ENCODE measurements at regions not wholly inside any gene's neighbourhood (a gene's known extent, or its start where the extent isn't known, plus 50 kb on each side); places are given as distances from the start of the nearest gene placed in this dataset.
"Not testable (repeated sequence)": the region's sequence is repeated elsewhere in the genome, so short reads cannot be mapped to it uniquely, and the experiment has no call there.

DNA sequence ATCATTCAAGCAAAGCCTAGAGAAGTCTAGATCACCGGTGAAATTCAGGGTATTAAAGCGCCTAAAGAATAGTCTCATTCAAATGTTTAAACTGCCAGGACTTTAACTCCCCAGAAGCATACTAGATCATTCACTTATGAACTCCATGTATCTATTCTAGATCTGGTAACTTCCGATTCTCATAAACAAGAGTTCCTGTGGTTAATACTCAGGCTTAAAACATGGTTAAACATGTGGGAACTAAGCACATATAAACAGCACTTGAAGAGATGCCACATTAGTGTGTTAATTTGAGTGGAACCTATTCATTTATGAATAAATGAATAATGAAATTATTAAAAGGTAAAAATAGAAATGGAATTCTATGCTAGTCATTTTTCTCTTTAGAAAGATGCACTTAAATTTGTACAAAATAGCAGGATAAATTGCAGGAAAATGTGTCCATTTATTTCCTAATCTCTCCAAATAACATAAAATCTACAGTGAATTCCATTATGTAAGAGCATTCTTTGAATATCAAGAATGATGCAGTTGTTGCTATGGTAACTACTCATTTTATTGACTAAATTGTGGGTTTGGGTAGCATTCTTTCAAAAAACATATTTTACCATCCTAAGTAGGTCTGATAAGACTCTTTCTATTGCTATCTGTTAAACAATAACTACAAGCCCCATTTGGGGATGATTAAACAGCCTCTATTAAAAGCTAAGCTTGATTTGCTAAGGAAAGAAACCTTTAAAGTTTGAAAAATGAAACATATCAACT is 147.6 kb upstream of the TMEM168 start:
- DNase-seq (ENCODE audit: low read depth in 2 of 2) = no peak

DNA sequence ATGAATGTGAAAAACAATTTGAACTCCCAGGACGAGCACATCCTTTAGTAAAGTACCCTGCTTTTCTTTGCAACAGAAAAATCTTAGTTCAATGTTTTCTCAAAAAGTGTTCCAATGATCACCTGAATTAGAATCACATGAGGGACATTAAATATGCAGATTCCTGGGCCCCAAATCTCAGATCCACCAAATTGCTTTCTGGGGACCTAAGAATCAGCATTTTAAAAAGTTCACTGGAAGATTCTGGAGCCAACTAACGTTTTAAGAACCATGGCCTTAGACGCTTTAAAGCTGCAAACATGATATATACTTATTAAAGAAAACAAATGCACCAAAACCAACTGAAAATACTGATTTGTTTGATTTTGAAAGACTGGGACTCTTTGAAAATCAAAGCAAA is 143.4 kb upstream of the TMEM168 start:
- DNase-seq (ENCODE audit: low read depth in 2 of 2) = no peak

DNA sequence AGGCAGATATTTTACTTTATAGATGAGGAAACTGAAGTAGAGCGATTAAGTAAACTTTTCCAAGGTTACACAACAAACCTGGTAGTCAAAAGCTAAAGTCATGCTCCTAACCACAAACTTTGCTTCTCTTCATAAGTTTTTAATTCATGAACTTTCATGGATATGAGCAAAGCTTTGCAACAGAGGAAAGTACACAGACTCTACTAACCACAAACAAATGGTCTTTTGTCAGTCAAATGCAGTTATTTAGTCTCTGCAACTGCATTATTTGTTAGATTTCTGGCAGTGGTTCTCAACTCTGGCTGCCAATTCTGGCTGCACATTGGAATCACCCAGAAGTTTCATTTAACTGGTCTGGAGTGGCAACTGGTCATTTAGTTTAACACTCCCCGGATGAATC is 140.6 kb upstream of the TMEM168 start:
- no peak for DNase-seq (ENCODE audit: low read depth in 2 of 2)

DNA sequence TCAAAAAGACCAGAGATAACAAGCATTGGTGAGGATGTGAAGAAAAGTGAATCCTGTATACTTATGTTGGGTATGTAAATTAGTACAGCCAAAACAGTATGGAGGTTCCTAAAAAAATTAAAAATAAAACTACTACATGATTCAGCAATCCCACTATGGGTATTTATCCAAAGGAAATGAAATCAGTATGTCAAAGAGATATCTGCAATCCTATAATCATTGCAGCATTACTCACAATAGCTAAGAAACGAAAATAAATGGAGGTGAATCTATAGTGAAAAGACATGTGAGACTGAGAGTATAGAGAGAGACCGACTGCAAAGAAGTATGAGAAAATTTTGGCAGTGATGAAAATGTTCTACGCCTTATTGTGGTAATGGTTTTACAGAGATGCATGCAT is 139.2 kb upstream of the TMEM168 start:
- DNase-seq (ENCODE audit: low read depth in 2 of 2) = no peak

DNA sequence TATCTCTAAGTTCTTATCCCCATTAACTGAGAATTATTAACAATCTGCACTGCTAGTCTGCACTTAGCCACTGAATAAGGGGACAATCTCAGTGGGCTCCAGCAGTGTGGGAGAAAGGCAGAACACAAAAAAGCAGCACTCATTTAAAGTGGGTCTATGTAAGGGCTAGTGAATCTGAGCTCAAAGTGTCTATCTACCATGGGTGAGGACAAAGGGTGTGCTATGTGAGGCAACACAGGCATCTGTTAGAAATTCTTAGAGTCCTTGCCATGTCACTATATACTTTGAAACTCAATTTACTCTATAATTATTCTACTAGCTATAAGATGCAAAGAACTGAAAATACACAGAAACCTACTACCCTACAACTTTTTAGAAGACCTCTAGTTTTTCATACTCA is 135.8 kb upstream of the TMEM168 start:
- no peak for DNase-seq (ENCODE audit: low read depth in 2 of 2)

DNA sequence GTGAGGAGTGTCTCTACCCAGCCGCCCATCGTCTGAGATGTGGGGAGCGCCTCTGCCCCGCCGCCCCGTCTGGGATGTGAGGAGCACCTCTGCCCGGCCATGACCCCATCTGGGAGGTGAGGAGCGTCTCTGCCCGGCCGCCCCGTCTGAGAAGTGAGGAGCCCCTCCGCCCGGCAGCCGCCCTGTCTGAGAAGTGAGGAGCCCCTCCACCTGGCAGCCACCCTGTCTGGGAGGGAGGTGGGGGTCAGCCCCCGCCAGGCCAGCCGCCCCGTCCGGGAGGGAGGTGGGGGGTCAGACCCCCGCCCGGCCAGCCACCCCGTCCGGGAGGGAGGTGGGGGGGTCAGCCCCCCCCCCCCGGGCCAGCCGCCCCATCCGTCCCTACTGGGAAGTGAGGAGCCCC is 132.4 kb upstream of the TMEM168 start:
- not testable (repeated sequence) for DNase-seq (ENCODE audit: low read depth in 2 of 2)

DNA sequence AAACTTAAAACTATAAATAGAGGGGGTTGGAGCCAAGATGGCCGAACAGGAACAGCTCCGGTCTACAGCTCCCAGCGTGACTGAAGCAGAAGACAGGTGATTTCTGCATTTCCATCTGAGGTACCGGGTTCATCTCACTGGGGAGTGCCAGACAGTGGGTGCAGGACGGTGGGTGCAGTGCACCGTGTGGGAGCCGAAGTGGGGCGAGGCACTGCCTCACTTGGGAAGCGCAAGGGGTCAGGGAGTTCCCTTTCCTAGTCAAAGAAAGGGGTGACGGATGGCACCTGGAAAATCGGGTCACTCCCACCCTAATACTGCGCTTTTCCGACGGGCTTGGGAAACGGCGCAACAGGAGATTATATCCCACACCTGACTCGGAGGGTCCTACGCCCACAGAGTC is 126.2 kb upstream of the TMEM168 start:
- DNase-seq (ENCODE audit: low read depth in 2 of 2) = not testable (repeated sequence)

DNA sequence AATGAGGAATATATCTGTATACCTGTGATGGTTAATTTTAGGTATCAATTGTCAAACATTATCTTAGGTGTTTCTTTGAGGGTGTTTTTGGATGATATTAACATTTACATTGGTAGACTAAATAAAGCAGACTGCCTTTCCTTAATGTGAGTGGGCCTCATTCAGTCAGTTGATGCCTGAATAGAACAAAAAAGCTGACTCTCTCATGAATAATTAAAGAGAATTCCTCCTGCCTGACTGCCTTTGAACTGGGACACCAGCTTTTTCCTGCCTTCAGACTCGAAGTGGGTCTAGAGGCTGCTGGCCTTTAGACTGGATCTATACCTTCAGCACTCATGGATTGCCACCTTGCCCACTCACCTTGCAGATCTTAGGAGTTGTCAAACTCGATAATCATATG is 117.9 kb upstream of the TMEM168 start:
- no peak for DNase-seq (ENCODE audit: low read depth in 2 of 2)

DNA sequence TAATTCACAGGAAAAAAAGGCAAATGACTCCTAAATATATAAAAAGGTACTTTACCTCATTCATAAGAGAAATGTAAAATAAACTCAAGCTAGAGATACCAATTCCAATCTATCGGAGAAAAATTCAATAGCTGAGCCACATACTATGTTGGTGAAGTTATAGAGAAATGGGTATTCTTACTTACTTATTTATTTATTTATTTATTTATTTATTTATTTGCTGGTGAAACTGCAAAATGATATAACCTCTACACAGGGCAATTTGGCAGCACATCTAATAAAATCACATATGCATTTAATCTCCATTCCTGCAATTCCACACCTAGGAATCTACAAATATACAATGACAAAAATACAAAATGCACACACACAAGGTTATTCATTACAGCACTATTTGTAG is 117.5 kb upstream of the TMEM168 start:
- no peak for DNase-seq (ENCODE audit: low read depth in 2 of 2)

DNA sequence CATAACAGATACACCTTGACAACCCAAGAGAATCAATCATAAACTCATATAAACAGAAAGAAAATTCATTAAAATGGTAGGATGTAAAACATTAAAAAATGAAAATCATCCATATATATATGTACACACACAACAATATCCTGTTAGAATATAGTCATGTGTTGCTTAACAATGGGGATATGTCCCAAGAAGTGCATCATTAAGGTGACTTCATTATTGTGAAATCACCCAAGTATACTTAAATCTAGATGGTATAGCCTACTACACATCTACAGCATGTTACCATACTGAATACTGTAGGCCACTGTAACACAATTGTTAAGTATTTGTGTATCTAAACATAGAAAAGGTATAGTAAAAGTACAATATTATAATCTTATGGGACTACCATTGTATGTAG is 115.8 kb upstream of the TMEM168 start:
- DNase-seq (ENCODE audit: low read depth in 2 of 2) = no peak

DNA sequence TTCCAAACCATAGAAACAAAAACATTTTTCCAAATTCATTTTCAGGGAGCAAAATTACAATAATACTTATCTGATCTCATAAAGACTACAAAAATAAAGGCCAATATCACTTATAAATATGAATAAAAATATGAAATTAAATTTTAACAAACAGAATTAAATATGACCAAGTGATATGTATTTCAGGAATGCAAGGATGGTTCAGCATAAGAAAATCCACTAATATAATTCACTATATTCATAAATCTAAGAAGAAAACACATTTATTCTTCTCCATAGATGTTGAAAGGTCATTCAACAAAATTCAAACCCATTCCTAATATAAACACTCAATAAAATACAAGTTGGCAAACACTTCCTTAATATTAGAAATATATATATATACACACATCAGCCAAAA is 115.2 kb upstream of the TMEM168 start:
- no peak for DNase-seq (ENCODE audit: low read depth in 2 of 2)

DNA sequence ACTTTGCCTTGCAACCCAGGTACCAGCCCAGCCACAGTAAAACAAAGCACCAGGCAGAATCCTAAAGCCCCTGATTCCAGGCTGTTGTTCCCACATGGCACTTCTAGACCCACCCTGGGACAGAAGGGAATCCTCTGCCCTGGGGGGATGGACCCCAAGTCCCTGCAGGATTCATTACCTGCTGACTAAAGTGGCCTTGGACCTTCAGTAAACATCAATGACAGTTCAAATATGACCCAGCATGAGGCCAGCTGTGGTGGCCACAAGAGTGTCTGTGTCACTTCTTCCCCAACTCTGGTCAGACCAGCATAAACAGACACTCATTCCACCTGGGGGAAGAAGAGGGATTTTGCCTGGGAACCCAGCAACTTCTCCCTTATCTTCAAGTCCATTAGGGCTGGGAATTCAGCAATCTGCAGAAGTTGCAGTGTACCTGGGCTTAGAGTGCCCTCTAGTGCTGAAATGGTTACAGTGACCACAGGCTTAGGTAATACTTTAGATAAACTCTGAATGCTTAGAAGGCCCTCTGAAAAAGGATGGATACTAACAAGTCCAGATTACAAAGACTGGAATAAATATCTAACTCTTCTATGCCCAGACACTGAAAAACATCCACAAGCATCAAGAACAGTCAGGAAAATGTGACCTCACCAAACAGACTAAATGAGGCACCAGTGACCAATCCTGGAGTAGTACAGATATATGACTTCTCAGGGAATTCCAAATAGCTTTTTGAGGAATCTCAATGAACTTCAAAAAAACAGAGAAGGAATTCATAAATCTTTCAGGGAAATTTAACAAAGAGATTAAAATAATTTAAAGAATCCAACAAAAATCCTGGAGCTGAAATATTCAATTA is 108.5 kb upstream of the TMEM168 start:
- peak; percentile 5 to 14 for DNase-seq (ENCODE audit: low read depth in 2 of 2)

DNA sequence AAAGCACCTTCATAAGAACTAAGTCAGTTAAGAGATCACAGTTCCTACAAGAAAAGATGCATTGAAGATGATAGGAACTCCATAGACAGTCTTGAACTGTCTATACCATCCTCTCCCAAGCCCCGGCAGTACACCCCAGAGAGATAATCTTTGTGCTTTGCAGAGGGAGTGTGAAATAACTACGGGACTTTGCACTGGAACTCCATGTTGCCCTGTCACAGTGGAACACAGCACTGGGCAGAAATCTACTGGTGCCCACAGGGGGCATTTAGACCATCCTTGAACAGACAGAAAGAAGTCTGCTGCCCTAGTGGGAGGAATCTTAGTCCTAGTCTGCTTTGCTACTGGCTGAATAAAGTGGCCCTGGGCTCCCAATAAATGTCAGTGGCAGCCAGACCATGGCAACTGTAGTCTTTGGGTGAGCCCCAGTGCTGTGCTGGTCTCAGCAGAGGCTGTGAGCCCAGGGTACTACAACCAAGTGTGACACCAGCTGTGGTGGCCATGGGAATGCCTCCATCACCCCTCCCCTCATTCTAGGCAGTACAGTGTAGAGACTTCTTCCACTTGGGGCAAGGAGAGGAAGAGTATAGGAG is 107.7 kb upstream of the TMEM168 start:
- DNase-seq (ENCODE audit: low read depth in 2 of 2) = no peak

DNA sequence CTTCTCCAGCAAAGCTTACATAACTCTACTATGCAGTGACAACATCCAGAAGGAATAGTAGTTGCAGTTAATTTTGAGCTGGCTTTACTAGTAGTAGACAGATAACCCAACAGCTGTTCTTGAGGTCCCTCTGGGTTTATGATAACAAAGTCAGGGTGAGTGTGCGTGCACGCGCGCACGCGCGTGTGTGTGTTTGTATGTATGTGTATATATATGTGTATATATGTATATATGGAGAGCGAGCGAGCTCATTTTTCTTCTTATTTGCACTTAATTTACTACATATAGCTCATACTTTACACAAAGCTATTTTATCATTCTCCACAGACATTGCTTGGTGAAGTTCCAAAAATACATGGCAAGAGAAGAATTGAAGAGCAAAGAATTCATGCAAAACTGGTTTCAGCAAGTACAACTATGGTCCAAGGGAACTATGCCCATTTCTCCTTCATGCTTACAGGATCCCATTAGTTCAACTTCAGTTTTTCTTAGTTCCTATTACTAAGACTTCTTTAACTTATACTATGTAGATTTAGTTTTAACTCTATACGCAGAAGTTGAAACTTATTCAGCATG is 105.9 kb upstream of the TMEM168 start:
- no peak for DNase-seq (ENCODE audit: low read depth in 2 of 2)

DNA sequence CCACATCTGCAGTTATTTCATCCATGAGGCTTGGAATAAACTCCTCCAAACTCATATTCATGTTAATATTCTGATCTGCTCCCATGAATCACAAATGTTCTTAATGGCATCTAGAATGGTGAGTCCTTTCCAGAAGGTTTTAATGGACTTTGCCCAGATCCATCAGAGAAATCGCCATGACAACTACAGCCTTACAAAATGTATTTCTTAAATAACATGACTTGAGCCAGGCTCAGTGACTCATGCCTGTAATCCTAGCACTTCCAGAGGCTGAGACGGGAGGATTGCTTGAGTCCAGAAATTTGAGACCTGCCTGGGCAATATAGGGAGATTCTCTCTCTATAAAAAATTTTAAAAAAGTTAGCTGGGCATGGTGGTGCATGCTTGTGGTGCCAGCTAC is 102.1 kb upstream of the TMEM168 start:
- DNase-seq (ENCODE audit: low read depth in 2 of 2) = no peak

DNA sequence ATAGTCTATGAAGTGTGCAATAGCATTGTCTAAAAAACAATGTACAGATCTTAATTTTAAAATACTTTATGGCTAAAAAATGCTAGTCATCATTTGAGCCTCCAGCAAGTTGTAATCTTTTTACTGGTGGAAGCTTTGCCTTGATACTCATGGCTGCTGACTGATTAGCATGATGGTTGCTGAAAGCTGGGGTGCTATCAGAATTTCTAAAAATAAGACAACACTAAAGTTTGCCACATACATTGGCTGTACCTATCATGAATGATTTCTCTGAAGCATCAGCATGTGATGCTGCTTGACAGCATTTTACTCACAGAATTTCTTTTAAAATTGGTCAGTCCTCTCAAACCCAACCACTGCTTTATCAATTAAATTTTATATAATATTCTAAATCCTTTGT is 101.5 kb upstream of the TMEM168 start:
- DNase-seq (ENCODE audit: low read depth in 2 of 2) = no peak

DNA sequence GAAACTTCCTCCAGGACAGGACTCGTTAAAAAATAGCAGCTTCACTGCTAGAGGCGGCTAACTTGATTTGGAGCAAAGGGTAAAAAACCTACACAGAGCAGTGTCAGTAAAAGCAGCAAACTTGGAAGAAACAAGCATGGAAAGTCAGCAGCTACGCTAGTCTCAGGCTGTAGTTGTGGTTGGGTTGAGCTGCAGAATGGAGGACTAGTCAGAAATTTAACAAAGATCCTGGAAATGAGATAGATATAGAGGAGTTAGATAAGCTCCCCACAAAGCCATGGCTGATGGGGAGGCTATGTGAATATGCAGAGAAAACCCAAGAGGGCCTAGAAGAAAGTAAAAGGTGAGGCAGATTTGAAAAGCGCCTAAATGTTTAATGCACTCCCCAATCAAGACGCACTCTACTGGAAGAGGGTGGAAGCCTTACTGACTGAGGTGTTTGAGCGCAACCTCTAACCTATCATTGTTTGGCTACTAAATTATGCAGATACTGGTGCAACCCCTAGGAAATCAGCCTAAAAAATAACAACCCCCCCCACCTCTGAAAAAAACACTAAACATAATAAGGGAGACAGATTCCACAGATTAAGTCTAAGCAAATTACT is 99.7 kb upstream of the TMEM168 start:
- DNase-seq (ENCODE audit: low read depth in 2 of 2) = no peak

DNA sequence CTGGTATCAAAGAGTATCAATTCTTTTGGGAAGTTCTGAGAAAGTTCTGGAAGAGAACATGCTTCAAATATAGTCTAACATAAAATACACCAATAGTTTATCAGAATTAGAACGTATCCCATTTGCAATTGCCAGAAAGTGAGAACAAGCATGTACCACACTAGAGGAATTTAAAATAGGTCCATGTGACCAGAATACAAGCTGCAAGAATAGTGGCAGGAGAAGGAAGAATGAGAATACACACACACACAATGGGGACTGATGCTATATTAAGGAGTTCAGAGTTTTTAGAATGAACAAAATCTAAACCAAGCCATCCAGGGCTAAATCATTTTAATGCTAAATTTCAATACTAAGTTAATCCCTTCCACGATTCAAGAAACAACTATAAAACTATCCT is 99.1 kb upstream of the TMEM168 start:
- DNase-seq (ENCODE audit: low read depth in 2 of 2) = no peak

DNA sequence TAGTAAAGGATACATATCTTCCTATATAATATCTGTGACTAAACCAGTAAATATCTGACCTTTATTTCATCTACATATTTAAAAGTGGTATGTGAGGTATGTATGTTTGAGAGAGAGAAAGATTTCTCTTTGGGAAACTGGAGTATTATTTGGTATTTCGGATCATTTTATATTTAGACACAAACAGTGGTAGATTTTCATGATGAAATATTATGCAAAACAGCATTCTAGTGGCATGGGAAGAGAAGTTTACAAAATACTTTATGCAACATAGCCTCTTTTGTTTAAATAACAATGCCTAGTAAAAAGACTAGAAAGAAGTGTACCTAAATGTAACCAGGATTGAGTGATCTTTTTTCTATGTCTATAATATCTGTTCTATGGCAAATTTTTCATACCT is 98.6 kb upstream of the TMEM168 start:
- no peak for DNase-seq (ENCODE audit: low read depth in 2 of 2)

DNA sequence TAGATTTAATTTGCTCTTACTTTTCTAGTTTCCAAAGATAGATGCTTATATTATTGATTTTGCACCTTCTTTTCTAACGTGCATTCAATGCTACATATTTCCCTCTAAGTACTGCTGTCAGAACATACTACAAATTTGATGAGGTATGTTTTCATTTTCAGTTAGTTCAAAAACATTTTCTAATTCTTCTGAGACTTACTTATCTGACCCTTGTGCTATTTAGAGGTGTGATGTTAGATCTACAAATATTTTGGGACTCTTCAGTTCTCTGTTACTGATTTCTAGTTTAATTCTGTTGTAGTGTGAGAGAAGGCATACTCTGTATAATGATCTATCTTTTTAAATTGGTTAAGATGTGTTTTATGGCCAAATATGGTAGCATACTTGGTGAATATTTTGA is 97.8 kb upstream of the TMEM168 start:
- DNase-seq (ENCODE audit: low read depth in 2 of 2) = no peak

DNA sequence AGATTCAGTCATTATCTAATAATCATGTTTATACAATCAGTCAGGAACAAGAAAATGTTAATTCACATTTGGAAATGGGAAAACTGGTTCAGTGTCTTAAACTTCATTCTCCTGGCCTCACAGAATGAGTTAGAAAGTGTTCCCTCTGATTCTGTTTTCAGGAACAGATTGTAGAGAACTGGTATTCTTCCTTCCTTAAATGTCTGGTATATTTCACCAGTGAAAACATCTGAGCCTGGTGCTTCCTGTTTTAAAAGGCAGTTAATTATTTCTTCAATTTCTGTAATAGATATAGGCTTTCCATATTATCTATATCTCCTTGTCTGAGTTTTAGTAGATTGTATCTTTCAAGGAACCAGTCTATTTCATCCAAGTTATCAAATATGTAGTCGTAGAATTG is 97.1 kb upstream of the TMEM168 start:
- no peak for DNase-seq (ENCODE audit: low read depth in 2 of 2)

DNA sequence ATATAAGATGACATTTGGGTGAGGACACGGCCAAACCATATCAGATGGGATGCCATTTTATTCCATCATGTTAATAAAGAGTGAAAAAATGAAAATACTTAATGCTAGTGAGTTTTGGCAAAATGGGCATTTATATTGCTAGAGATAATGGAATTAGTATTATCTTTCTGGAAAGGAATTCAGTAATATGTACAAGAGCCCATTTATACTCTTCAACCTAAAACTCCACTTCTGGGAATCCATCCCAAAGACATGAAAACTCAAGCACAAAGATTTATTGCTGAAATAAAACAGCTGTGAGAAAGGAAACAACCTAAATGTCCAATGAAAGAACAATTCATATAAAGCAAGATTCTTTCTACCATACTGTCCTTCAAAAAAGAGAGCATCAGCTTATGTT is 96.0 kb upstream of the TMEM168 start:
- no peak for DNase-seq (ENCODE audit: low read depth in 2 of 2)
